ENCODE measurements at regions not wholly inside any gene's neighbourhood (a gene's known extent, or its start where the extent isn't known, plus 50 kb on each side); places are given as distances from the start of the nearest gene placed in this dataset.
A peak's percentile ranks its signal among the peaks of the same experiment; 100 is the strongest.
"Not testable (repeated sequence)": the region's sequence is repeated elsewhere in the genome, so short reads cannot be mapped to it uniquely, and the experiment has no call there.

- ChIA-PET POLR2A (no interaction called here), CTCF (interaction anchor here (1.1 to 3.5 kb wide), 4 partner anchors 9 to 197 kb away, joined by 3 to 13 read pairs (median 3); no protein-coding TSS in a partner anchor)
- no peak for DNase-seq (ENCODE audit: extremely low spot score)
- TF ChIP-seq CTCF (IDR thresholded peaks at IDR 0.05; ENCODE audit: control extremely low read depth, extremely low read depth, low read depth, missing control alignments): no peak
Measured at GRCh38 chr4:18616720-18617119, 595.2 kb upstream of the LCORL start.

GRCh38 chr4:18611026-18611425 lies 589.5 kb upstream of the LCORL start:
- DNase-seq (ENCODE audit: extremely low spot score): no peak
- POLR2A ChIA-PET: no interaction called here
- CTCF ChIA-PET: no interaction called here
- no peak for TF ChIP-seq CTCF (IDR thresholded peaks at IDR 0.05; ENCODE audit: control extremely low read depth, extremely low read depth, low read depth, missing control alignments)

GRCh38 chr4:18608908-18609533 lies 587.5 kb upstream of the LCORL start:
- ChIA-PET POLR2A (no interaction called here), CTCF (interaction anchor here (3.1 kb wide), 1 partner anchor 8 kb away, joined by 13 read pairs; no protein-coding TSS in a partner anchor)
- no peak for DNase-seq (ENCODE audit: extremely low spot score)
- TF ChIP-seq CTCF (IDR thresholded peaks at IDR 0.05; ENCODE audit: control extremely low read depth, extremely low read depth, low read depth, missing control alignments): no peak

GRCh38 chr4:18602610-18603009 lies 581.1 kb upstream of the LCORL start:
- CTCF ChIA-PET: interaction anchor here (1.4 kb wide), 1 partner anchor 15 kb away, joined by 3 read pairs; no protein-coding TSS in a partner anchor
- POLR2A ChIA-PET; DNase-seq (ENCODE audit: extremely low spot score): not testable (repeated sequence)

- peak; percentile 59 for DNase-seq (ENCODE audit: extremely low spot score)
- CTCF ChIA-PET: interaction anchor here (1.4 to 3.7 kb wide), 5 partner anchors 11 to 1045 kb away, joined by 3 to 16 read pairs (median 4); no protein-coding TSS in a partner anchor
- peak; percentile 82 for TF ChIP-seq CTCF (IDR thresholded peaks at IDR 0.05; ENCODE audit: control extremely low read depth, extremely low read depth, low read depth, missing control alignments)
- POLR2A ChIA-PET: no interaction called here
Measured at GRCh38 chr4:18593297-18594002, 571.9 kb upstream of the LCORL start.

- no peak for TF ChIP-seq CTCF (IDR thresholded peaks at IDR 0.05; ENCODE audit: control extremely low read depth, extremely low read depth, low read depth, missing control alignments)
- POLR2A ChIA-PET: no interaction called here
- CTCF ChIA-PET: interaction anchor here (1.0 to 1.8 kb wide), 3 partner anchors 10 to 1034 kb away, joined by 3 to 10 read pairs (median 8); no protein-coding TSS in a partner anchor
- DNase-seq (ENCODE audit: extremely low spot score): no peak
Measured at GRCh38 chr4:18582841-18583240, 561.3 kb upstream of the LCORL start.

- POLR2A ChIA-PET: no interaction called here
- no peak for DNase-seq (ENCODE audit: extremely low spot score)
- no peak for TF ChIP-seq CTCF (IDR thresholded peaks at IDR 0.05; ENCODE audit: control extremely low read depth, extremely low read depth, low read depth, missing control alignments)
- CTCF ChIA-PET: interaction anchor here (1.3 kb wide), 1 partner anchor 38 kb away, joined by 3 read pairs; no protein-coding TSS in a partner anchor
Measured at GRCh38 chr4:18578307-18578706, 556.8 kb upstream of the LCORL start.

All from GM10248 (cell line).